KMS-11 (cell line): ENCODE measurements at regions not wholly inside any gene's neighbourhood (a gene's known extent, or its start where the extent isn't known, plus 50 kb on each side); places are given as distances from the start of the nearest gene placed in this dataset.

Experiments
- H2AFZ ChIP-seq: fragments of 200-600 bp; sonication (generic); 2 replicates; pipeline ENCODE4 v1.6.1; 2016; ENCODE audit warnings: antibody characterized with exemption, mixed run types, low read depth
- H3K27ac ChIP-seq: fragments of 200-600 bp; sonication (generic); 2 replicates; pipeline ENCODE4 v1.6.1; 2016; ENCODE audit warnings: mild to moderate bottlenecking, mixed run types
- H3K27me3 ChIP-seq: fragments of 200-600 bp; sonication (generic); 2 replicates; pipeline ENCODE4 v1.6.1; 2017; ENCODE audit warnings: mild to moderate bottlenecking, low read depth, mixed run types, moderate library complexity; ENCODE audit not compliant: insufficient read depth
- H3K36me3 ChIP-seq: fragments of 200-600 bp; sonication (generic); 2 replicates; pipeline ENCODE4 v1.6.1; 2017; ENCODE audit warnings: mild to moderate bottlenecking, mixed run types; ENCODE audit not compliant: insufficient read depth
- H3K4me1 ChIP-seq: fragments of 200-600 bp; sonication (generic); 2 replicates; pipeline ENCODE4 v1.6.1; 2016; ENCODE audit warnings: mild to moderate bottlenecking, low read depth, mixed run types; ENCODE audit not compliant: poor library complexity, severe bottlenecking
- H3K4me2 ChIP-seq: fragments of 200-600 bp; sonication (generic); 2 replicates; pipeline ENCODE4 v1.7.0; 2016; ENCODE audit warnings: mild to moderate bottlenecking, mixed run types
- H3K4me3 ChIP-seq: fragments of 200-600 bp; sonication (generic); IDR thresholded peaks from 2 replicates; pipeline ENCODE4 v1.6.1; 2017; ENCODE audit warnings: low read depth, low read length, mixed read lengths; ENCODE audit not compliant: insufficient read depth
- H3K79me2 ChIP-seq: fragments of 200-600 bp; sonication (generic); 2 replicates; pipeline ENCODE4 v1.6.1; 2016; ENCODE audit warnings: low read depth, mixed run types; ENCODE audit not compliant: insufficient read depth
- H3K9ac ChIP-seq: fragments of 200-600 bp; sonication (generic); 2 replicates; pipeline ENCODE4 v1.6.1; 2016; ENCODE audit warnings: mild to moderate bottlenecking, mixed run types
- H4K20me1 ChIP-seq: fragments of 200-600 bp; sonication (generic); 2 replicates; pipeline ENCODE4 v1.6.1; 2016; ENCODE audit warnings: mild to moderate bottlenecking, mixed run types; ENCODE audit not compliant: insufficient read depth
- CTCF ChIP-seq: fragments of 200-600 bp; sonication (generic); conservative IDR thresholded peaks from 2 replicates; pipeline ENCODE4 v1.6.1; 2017; ENCODE audit warnings: low read depth, mild to moderate bottlenecking, antibody characterized with exemption, low read length, moderate library complexity, mixed read lengths

- Histone ChIP-seq H3K36me3 (no peaks in the 10 kb centered on the region), H3K4me2 (no peak overlapping the region), H4K20me1 (no peaks in the 10 kb centered on the region), H3K27ac (no peak overlapping the region), H3K27me3 (no peaks in the 10 kb centered on the region), H3K4me3 (no peak overlapping the region), H2AFZ (no peak overlapping the region), H3K4me1 (no peaks in the 10 kb centered on the region), H3K79me2 (no peaks in the 10 kb centered on the region), H3K9ac (no peak overlapping the region)
- no peak for TF ChIP-seq CTCF
Measured at GRCh38 chrX:16319929-16320328, 152.6 kb downstream of the MAGEB17 start.

GRCh38 chrX:16320765-16321355, 153.6 kb downstream of the MAGEB17 start:
- H3K79me2 ChIP-seq = no peaks in the 10 kb centered on the region

GRCh38 chrX:16333453-16333852, 166.2 kb downstream of the MAGEB17 start:
- H3K27ac ChIP-seq = no peak overlapping the region
- TF ChIP-seq CTCF = no peak
- H3K36me3 ChIP-seq = no peaks in the 10 kb centered on the region
- no peaks in the 10 kb centered on the region for H4K20me1 ChIP-seq
- H3K27me3 ChIP-seq = no peaks in the 10 kb centered on the region
- no peak overlapping the region for H3K4me2 ChIP-seq
- no peaks in the 10 kb centered on the region for H3K79me2 ChIP-seq
- no peaks in the 10 kb centered on the region for H3K4me1 ChIP-seq
- no peak overlapping the region for H3K9ac ChIP-seq
- H2AFZ ChIP-seq = no peak overlapping the region
- no peak overlapping the region for H3K4me3 ChIP-seq

More at GRCh38 chrX:16320765-16321355, 153.6 kb downstream of the MAGEB17 start:
- Histone ChIP-seq H3K27me3 (no peaks in the 10 kb centered on the region), H3K4me2 (no peak overlapping the region), H3K9ac (no peak overlapping the region), H3K4me3 (no peak overlapping the region), H4K20me1 (no peaks in the 10 kb centered on the region), H3K27ac (no peak overlapping the region), H2AFZ (no peak overlapping the region), H3K4me1 (no peaks in the 10 kb centered on the region), H3K36me3 (no peaks in the 10 kb centered on the region)
- no peak for TF ChIP-seq CTCF

- H3K27me3 ChIP-seq = no peaks in the 10 kb centered on the region
- no peaks in the 10 kb centered on the region for H3K79me2 ChIP-seq
Measured at GRCh38 chrX:16335181-16335580, 167.9 kb downstream of the MAGEB17 start.

More at GRCh38 chrX:16335181-16335580, 167.9 kb downstream of the MAGEB17 start:
- no peak overlapping the region for H3K4me3 ChIP-seq
- no peaks in the 10 kb centered on the region for H3K36me3 ChIP-seq
- H2AFZ ChIP-seq = no peak overlapping the region
- no peaks in the 10 kb centered on the region for H4K20me1 ChIP-seq
- H3K4me1 ChIP-seq = no peaks in the 10 kb centered on the region
- no peak overlapping the region for H3K9ac ChIP-seq
- no peak overlapping the region for H3K4me2 ChIP-seq
- no peak overlapping the region for H3K27ac ChIP-seq
- TF ChIP-seq CTCF = no peak
